ENCODE measurements at regions not wholly inside any gene's neighbourhood (a gene's known extent, or its start where the extent isn't known, plus 50 kb on each side); places are given as distances from the start of the nearest gene placed in this dataset.

DNA sequence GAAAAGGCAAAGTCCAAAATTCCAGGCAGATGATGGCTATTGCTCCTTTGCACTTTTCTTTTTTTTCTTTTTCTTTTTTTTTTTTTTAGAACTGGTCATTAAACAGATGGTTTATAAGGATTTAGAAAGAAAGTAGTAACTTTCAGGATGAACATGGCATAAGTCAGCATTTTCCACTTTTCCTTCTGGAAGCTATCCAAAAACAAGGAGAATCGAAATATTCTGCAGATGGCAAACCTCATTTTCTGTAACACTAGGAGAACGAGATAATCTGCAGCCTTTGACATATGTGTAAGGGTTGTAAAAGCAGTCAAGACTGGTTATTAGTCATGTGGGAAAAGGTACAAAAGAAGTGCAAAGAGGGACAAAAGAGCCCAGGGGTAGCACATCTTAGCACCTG, 69.1 kb upstream of the PUM3 start:
- DNase-seq, result no peak

DNA sequence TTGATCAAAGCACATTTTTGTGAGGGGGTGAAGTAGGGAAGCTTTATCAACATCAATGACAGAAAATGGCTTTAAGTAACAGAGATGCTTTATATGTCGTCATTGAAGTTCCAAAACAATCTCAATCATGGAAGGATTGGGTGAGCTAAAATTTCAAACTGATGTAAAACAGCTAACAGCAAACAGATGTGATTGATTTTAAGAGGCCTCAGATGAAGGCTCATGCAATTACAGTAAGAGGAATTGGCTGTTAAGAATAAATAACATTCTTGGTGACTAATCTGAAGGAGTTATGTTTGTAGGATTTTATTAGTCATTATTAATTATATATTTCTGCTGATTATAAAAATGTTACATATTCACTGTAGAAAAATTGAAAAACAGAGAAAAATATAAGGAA, 63.5 kb upstream of the PUM3 start:
- no peak for DNase-seq

DNA sequence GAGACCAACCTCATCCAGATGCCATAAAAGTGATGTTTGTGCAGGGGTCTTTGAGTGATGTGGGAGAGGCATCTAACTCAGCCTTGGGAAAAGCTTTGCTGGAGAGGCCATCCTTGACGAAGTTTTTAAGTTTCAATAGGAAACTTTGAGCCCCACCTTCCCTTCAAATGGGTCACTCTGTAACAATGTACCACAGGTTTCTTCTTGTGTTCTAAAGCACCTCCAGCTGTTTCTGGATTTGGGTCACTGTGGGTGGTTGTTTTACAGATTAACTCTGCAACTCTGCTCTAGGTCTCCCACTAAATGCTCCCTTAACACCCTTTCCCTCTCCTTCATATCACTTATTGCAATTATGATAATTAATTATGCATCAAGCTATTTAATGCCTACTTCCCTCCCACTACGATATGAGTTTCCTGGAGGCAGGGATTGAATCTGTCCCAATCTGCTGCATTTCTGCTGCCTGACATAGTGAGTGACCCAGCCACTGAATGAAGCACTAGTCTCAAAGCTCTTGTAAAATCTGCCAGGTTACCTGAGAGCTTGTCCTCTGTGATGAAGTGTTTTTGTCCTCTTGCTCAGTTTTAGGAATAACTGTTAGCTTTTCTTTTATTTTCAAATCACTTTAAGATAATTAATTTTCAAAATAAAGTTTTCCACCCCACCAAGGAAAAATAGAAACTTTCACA, 60.5 kb upstream of the PUM3 start:
- DNase-seq, result no peak
